ENCODE measurements at regions not wholly inside any gene's neighbourhood (a gene's known extent, or its start where the extent isn't known, plus 50 kb on each side); places are given as distances from the start of the nearest gene placed in this dataset.
A peak's percentile ranks its signal among the peaks of the same experiment; 100 is the strongest.

- no peak for TF ChIP-seq CTCF (IDR thresholded peaks at IDR 0.05)
- Mint-ChIP-seq H3K36me3 (ENCODE audit: low read depth) (no peaks in the 10 kb centered on the region; the same call in 1 of the 2 replicates), H3K27me3 (ENCODE audit: insufficient read depth) (no peaks in the 10 kb centered on the region; the same call in 1 of the 2 replicates), H3K4me3 (no peak overlapping the region), H3K27ac (no peak overlapping the region), H3K4me1 (ENCODE audit: low read depth) (peaks cover 40% of the 10 kb centered on the region), H3K9me3 (no peaks in the 10 kb centered on the region)
- DNase-seq, result no peak
Observed at GRCh38 chr9:72471096-72471495, 50.3 kb upstream of the TMC1 start.

GRCh38 chr9:72467766-72468738, 53.4 kb upstream of the TMC1 start:
- H3K27me3 Mint-ChIP-seq (ENCODE audit: insufficient read depth), result no peaks in the 10 kb centered on the region; the same call in 1 of the 2 replicates
- no peak for TF ChIP-seq CTCF (IDR thresholded peaks at IDR 0.05)
- no peak overlapping the region for H3K27ac Mint-ChIP-seq
- no peaks in the 10 kb centered on the region for H3K9me3 Mint-ChIP-seq
- H3K4me3 Mint-ChIP-seq, result no peak overlapping the region
- peaks cover 36% of the 10 kb centered on the region for H3K4me1 Mint-ChIP-seq (ENCODE audit: low read depth)
- no peaks in the 10 kb centered on the region; the same call in 1 of the 2 replicates for H3K36me3 Mint-ChIP-seq (ENCODE audit: low read depth)
- no peak for DNase-seq

- TF ChIP-seq CTCF (IDR thresholded peaks at IDR 0.05), result no peak
- peak; percentile 41 for DNase-seq
- no peaks in the 10 kb centered on the region for H3K36me3 Mint-ChIP-seq (ENCODE audit: low read depth)
- no peaks in the 10 kb centered on the region; the same call in 1 of the 2 replicates for H3K27me3 Mint-ChIP-seq (ENCODE audit: insufficient read depth)
- H3K4me1 Mint-ChIP-seq (ENCODE audit: low read depth), result peaks cover 50% of the 10 kb centered on the region
- H3K9me3 Mint-ChIP-seq, result no peaks in the 10 kb centered on the region
- no peak overlapping the region for H3K4me3 Mint-ChIP-seq
- peak overlapping the region; percentile 12; the same call in 1 of the 2 replicates for H3K27ac Mint-ChIP-seq
Observed at GRCh38 chr9:72465593-72465984, 55.8 kb upstream of the TMC1 start.

GRCh38 chr9:72464857-72465592, 56.4 kb upstream of the TMC1 start:
- TF ChIP-seq CTCF (IDR thresholded peaks at IDR 0.05), result no peak
- H3K4me1 Mint-ChIP-seq (ENCODE audit: low read depth), result peaks cover 50% of the 10 kb centered on the region
- DNase-seq, result no peak
- H3K4me3 Mint-ChIP-seq, result no peak overlapping the region
- H3K27ac Mint-ChIP-seq, result peak overlapping the region; percentile 12; the same call in 1 of the 2 replicates
- no peaks in the 10 kb centered on the region for H3K36me3 Mint-ChIP-seq (ENCODE audit: low read depth)
- H3K27me3 Mint-ChIP-seq (ENCODE audit: insufficient read depth), result no peaks in the 10 kb centered on the region; the same call in 1 of the 2 replicates
- no peaks in the 10 kb centered on the region for H3K9me3 Mint-ChIP-seq

GRCh38 chr9:72462340-72462739, 59.1 kb upstream of the TMC1 start:
- TF ChIP-seq CTCF (IDR thresholded peaks at IDR 0.05), result no peak
- peak; percentile 50 for DNase-seq

More at GRCh38 chr9:72462340-72462739, 59.1 kb upstream of the TMC1 start:
- Mint-ChIP-seq H3K36me3 (ENCODE audit: low read depth) (no peaks in the 10 kb centered on the region), H3K27me3 (ENCODE audit: insufficient read depth) (no peaks in the 10 kb centered on the region; the same call in 1 of the 2 replicates), H3K9me3 (no peaks in the 10 kb centered on the region), H3K4me3 (no peak overlapping the region; the same call in 1 of the 2 replicates), H3K4me1 (ENCODE audit: low read depth) (peaks cover 50% of the 10 kb centered on the region), H3K27ac (peak overlapping the region; percentile 7; the same call in 1 of the 2 replicates)
